Spleen (tissue), 11 donors: ENCODE measurements at regions not wholly inside any gene's neighbourhood (a gene's known extent, or its start where the extent isn't known, plus 50 kb on each side); places are given as distances from the start of the nearest gene placed in this dataset.
"Not testable (repeated sequence)": the region's sequence is repeated elsewhere in the genome, so short reads cannot be mapped to it uniquely, and the experiment has no call there.

Experiments used
- DNase-seq: peaks from one replicate; pipeline ENCODE4 v3.0.0-alpha.2; 2020
- H3K27ac ChIP-seq, 8 donors: fragments of 200-600 bp; sonication (generic) in 7 of 8; 1 replicate in 4 of 8; 2 replicates in 4 of 8; pipeline versions ENCODE4 v1.5.0 to v1.8.0; 2016 to 2021; ENCODE audit warnings: inconsistent platforms in 4 of 8, mild to moderate bottlenecking in 4 of 8, moderate library complexity in 1 of 8
- H3K27me3 ChIP-seq, 7 donors: fragments of 200-600 bp; sonication (generic) in 6 of 7; replicated peaks in 1 of 7; 1 replicate in 4 of 7; 2 replicates in 3 of 7; pipeline versions ENCODE4 v1.5.0 to v1.8.0; 2016 to 2021; ENCODE audit warnings: inconsistent platforms in 3 of 7, mild to moderate bottlenecking in 1 of 7
- H3K36me3 ChIP-seq, 6 donors: fragments of 200-600 bp; sonication (generic) in 5 of 6; 1 replicate in 4 of 6; 2 replicates in 2 of 6; pipeline versions ENCODE4 v1.5.0 to v1.8.0; 2016 to 2021; ENCODE audit warnings: inconsistent platforms in 2 of 6
- H3K4me1 ChIP-seq, 6 donors: fragments of 200-600 bp; sonication (generic) in 5 of 6; 1 replicate in 3 of 6; 2 replicates in 3 of 6; pipeline versions ENCODE4 v1.5.0 to v1.8.0; 2016 to 2021; ENCODE audit warnings: inconsistent platforms in 3 of 6
- H3K4me3 ChIP-seq, 8 donors: fragments of 200-600 bp; sonication (generic) in 7 of 8; 1 replicate in 4 of 8; 2 replicates in 4 of 8; pipeline versions ENCODE4 v1.5.0 to v1.8.0; 2016 to 2021; ENCODE audit warnings: inconsistent platforms in 4 of 8, mild to moderate bottlenecking in 4 of 8, moderate library complexity in 2 of 8
- H3K9me3 ChIP-seq, 8 donors: fragments of 200-600 bp; sonication (generic) in 7 of 8; 1 replicate in 4 of 8; 2 replicates in 4 of 8; pipeline versions ENCODE4 v1.5.0 to v1.8.0; 2016 to 2021; ENCODE audit warnings: inconsistent platforms in 4 of 8
- CTCF ChIP-seq, 11 experiments: fragments of 200-600 bp in 7 of 11; fragments of 450-650 bp in 4 of 11; sonication (generic) in 4 of 11; IDR thresholded peaks in 8 of 11; conservative IDR thresholded peaks in 3 of 11; 1 replicate in 7 of 11; 2 replicates in 4 of 11; pipeline versions ENCODE4 v1.4.0 to v1.8.0; 2016 to 2021; ENCODE audit warnings: antibody characterized with exemption in 11 of 11, inconsistent platforms in 4 of 11, mild to moderate bottlenecking in 1 of 11
- POLR2A ChIP-seq, 3 donors: fragments of 450-650 bp; IDR thresholded peaks; one replicate each; pipeline ENCODE4 v1.5.1; 2017; ENCODE audit warnings: antibody characterized with exemption in 3 of 3, mild to moderate bottlenecking in 1 of 3
- POLR2AphosphoS5 ChIP-seq, 3 donors: sonication (generic); formaldehyde crosslinking; IDR thresholded peaks; one replicate each; pipeline ENCODE4 v1.5.1; 2017; ENCODE audit warnings: antibody characterized with exemption in 3 of 3
- WGBS, 5 donors: extraction: QIAGEN DNeasy Blood & Tissue Kit in 3 of 5; methylation state at CpG; one replicate each; pipeline versions ENCODE4 v1.1.5 to v1.1.7; 2013 to 2018; 5-methylcytosine and 5-hydroxymethylcytosine counted together
- intact Hi-C: fragments of 100-400 bp; cut with DNase I; formaldehyde crosslinking; loops from one replicate; pipeline ENCODE4 v1.15.0; 2023; ENCODE audit warnings: low total_unique reads
- donor health status: healthy with polysubstance abuse.
- donor health status: DM: no; HTN: no; CAD: no; lungs with moderate emphysema.
- donor health status: DM: no; HTN: no; CAD: no.
- donor health status: Bipolar disorder and iron deficiency.
- donor health status: healthy.
- donor health status: DM: no; HTN: no; CAD: no.
- donor health status: DM: yes; HTN: yes; CAD: no.

GRCh38 chr16:80250381-80250780 is 290.4 kb upstream of the DYNLRB2 start:
- Histone ChIP-seq H3K36me3 (no peaks in the 10 kb centered on the region), H3K4me1 (no peaks in the 10 kb centered on the region), H3K9me3 (peaks cover 0 to under 1% (median 0%) of the 10 kb centered on the region in 8 donors), H3K4me3 (no peak overlapping the region), H3K27me3 (peaks cover 0 to 33% (median 0%) of the 10 kb centered on the region in 7 donors), H3K27ac (no peak overlapping the region)
- TF ChIP-seq CTCF (IDR thresholded peaks at IDR 0.05 in 8 of 11, conservative IDR thresholded peaks at IDR 0.05 in 3 of 11) (no peak), POLR2A (IDR thresholded peaks at IDR 0.05) (no peak), POLR2AphosphoS5 (IDR thresholded peaks at IDR 0.05) (no peak)
- WGBS, 5 donors, result 81 to 90% (median 86%) methylated on average over 4 of the region's 4 CpGs
- intact Hi-C loops, result no loop called here
- no peak for DNase-seq

GRCh38 chr16:80243303-80243702 is 297.5 kb upstream of the DYNLRB2 start:
- peaks cover 0 to 34% (median 13%) of the 10 kb centered on the region in 8 donors for H3K9me3 ChIP-seq
- H3K27me3 ChIP-seq, H3K4me1 ChIP-seq, intact Hi-C loops, H3K27ac ChIP-seq, DNase-seq, H3K36me3 ChIP-seq, H3K4me3 ChIP-seq: not testable (repeated sequence)
- 94 to 95% methylated on average over 7 to 16 of the region's 30 CpGs; no CpG with 5 or more reads in 3 of the 5 donors for WGBS, 5 donors

GRCh38 chr16:80242279-80242678 is 298.5 kb upstream of the DYNLRB2 start:
- H3K27me3 ChIP-seq, H3K36me3 ChIP-seq, H3K27ac ChIP-seq, DNase-seq, H3K4me1 ChIP-seq, intact Hi-C loops, H3K4me3 ChIP-seq: not testable (repeated sequence)
- peaks cover 0 to 44% (median 13%) of the 10 kb centered on the region in 8 donors for H3K9me3 ChIP-seq
- WGBS, 5 donors, result 85 to 94% (median 91%) methylated on average over 3 to 4 of the region's 4 CpGs

GRCh38 chr16:80233097-80233835 is 307.5 kb upstream of the DYNLRB2 start:
- Histone ChIP-seq H3K36me3 (no peaks in the 10 kb centered on the region), H3K4me3 (no peak overlapping the region), H3K9me3 (peaks cover 0 to 11% (median 0%) of the 10 kb centered on the region in 8 donors), H3K27me3 (no peaks in the 10 kb centered on the region), H3K4me1 (no peaks in the 10 kb centered on the region), H3K27ac (no peak overlapping the region)
- TF ChIP-seq POLR2AphosphoS5 (IDR thresholded peaks at IDR 0.05) (no peak), POLR2A (IDR thresholded peaks at IDR 0.05) (no peak), CTCF (IDR thresholded peaks at IDR 0.05 in 8 of 11, conservative IDR thresholded peaks at IDR 0.05 in 3 of 11) (no peak)
- 63 to 71% (median 63%) methylated on average over 8 of the region's 8 CpGs for WGBS, 5 donors
- DNase-seq, result no peak
- intact Hi-C loops, result no loop called here

- Histone ChIP-seq H3K4me3 (no peak overlapping the region), H3K36me3 (no peaks in the 10 kb centered on the region), H3K27me3 (no peaks in the 10 kb centered on the region), H3K27ac (no peak overlapping the region), H3K4me1 (no peaks in the 10 kb centered on the region), H3K9me3 (peaks cover 0 to 4% (median under 1%) of the 10 kb centered on the region in 8 donors)
- WGBS, 5 donors, result 45 to 66% (median 57%) methylated on average over 3 of the region's 3 CpGs
- intact Hi-C loops, result no loop called here
- no peak for DNase-seq
- no peak for TF ChIP-seq CTCF (IDR thresholded peaks at IDR 0.05 in 8 of 11, conservative IDR thresholded peaks at IDR 0.05 in 3 of 11)
- no peak for TF ChIP-seq POLR2A (IDR thresholded peaks at IDR 0.05)
- TF ChIP-seq POLR2AphosphoS5 (IDR thresholded peaks at IDR 0.05), result no peak
Measured at GRCh38 chr16:80231888-80232287, 308.9 kb upstream of the DYNLRB2 start.
